Uterus (tissue), 3 donors: ENCODE measurements at regions not wholly inside any gene's neighbourhood (a gene's known extent, or its start where the extent isn't known, plus 50 kb on each side); places are given as distances from the start of the nearest gene placed in this dataset.

Source experiments
- DNase-seq, 2 donors: peaks; one replicate each; pipeline ENCODE4 v3.0.0-alpha.2; 2019 to 2020
- H3K27ac ChIP-seq, 2 donors: fragments of 200-600 bp; sonication (generic); 1 replicate in 1 of 2; 2 replicates in 1 of 2; pipeline ENCODE4 v1.5.1; 2016 to 2018
- H3K27me3 ChIP-seq, 2 donors: fragments of 200-600 bp; sonication (generic); one replicate each; pipeline ENCODE4 v1.5.1; 2018 to 2019; ENCODE audit warnings: control low read depth in 1 of 2
- H3K36me3 ChIP-seq, 2 donors: fragments of 200-600 bp; sonication (generic); one replicate each; pipeline ENCODE4 v1.5.1; 2019; ENCODE audit warnings: control low read depth in 1 of 2
- H3K4me1 ChIP-seq, 2 donors: fragments of 200-600 bp; sonication (generic); one replicate each; pipeline ENCODE4 v1.5.1; 2018 to 2019; ENCODE audit warnings: control low read depth in 1 of 2
- H3K4me3 ChIP-seq, 2 donors: fragments of 200-600 bp; sonication (generic); 1 replicate in 1 of 2; 2 replicates in 1 of 2; pipeline ENCODE4 v1.5.1; 2018 to 2019; ENCODE audit warnings: mild to moderate bottlenecking in 1 of 2
- H3K9me3 ChIP-seq, 2 donors: fragments of 200-600 bp; sonication (generic); one replicate each; pipeline ENCODE4 v1.5.1; 2019; ENCODE audit warnings: control low read depth in 1 of 2
- CTCF ChIP-seq, 4 experiments: fragments of 200-600 bp in 2 of 4; fragments of 450-650 bp in 2 of 4; sonication (generic) in 2 of 4; IDR thresholded peaks; one replicate each; pipeline ENCODE4 v1.5.1; 2016 to 2019; ENCODE audit warnings: antibody characterized with exemption in 4 of 4, mild to moderate bottlenecking in 2 of 4, moderate library complexity in 1 of 4
- POLR2A ChIP-seq, 2 donors: fragments of 450-650 bp; IDR thresholded peaks; one replicate each; pipeline ENCODE4 v1.6.1; 2016; ENCODE audit warnings: antibody characterized with exemption in 2 of 2, mild to moderate bottlenecking in 1 of 2, moderate library complexity in 1 of 2
- intact Hi-C: fragments of 100-400 bp; cut with DNase I; formaldehyde crosslinking; loops from one replicate; pipeline ENCODE4 v1.15.1; 2023; ENCODE audit warnings: low total_unique reads
- donor health status: DM: yes; HTN: yes; CAD: no.

GRCh38 chr5:152864447-152864846 is 459.4 kb upstream of the NMUR2 start:
- no peak for TF ChIP-seq CTCF (IDR thresholded peaks at IDR 0.05)
- no peak for TF ChIP-seq POLR2A (IDR thresholded peaks at IDR 0.05)
- DNase-seq, result no peak

GRCh38 chr5:152864991-152865390 is 459.9 kb upstream of the NMUR2 start:
- no peaks in the 10 kb centered on the region for H3K36me3 ChIP-seq
- no peak for DNase-seq
- no peak overlapping the region for H3K27ac ChIP-seq
- H3K4me3 ChIP-seq, result no peak overlapping the region
- TF ChIP-seq CTCF (IDR thresholded peaks at IDR 0.05) (no peak), POLR2A (IDR thresholded peaks at IDR 0.05) (no peak)
- no peaks in the 10 kb centered on the region for H3K27me3 ChIP-seq
- intact Hi-C loops, result no loop called here
- H3K4me1 ChIP-seq, result no peaks in the 10 kb centered on the region
- H3K9me3 ChIP-seq, result no peaks in the 10 kb centered on the region

More at GRCh38 chr5:152864447-152864846, 459.4 kb upstream of the NMUR2 start:
- Histone ChIP-seq H3K9me3 (no peaks in the 10 kb centered on the region), H3K27ac (no peak overlapping the region), H3K4me3 (no peak overlapping the region), H3K27me3 (no peaks in the 10 kb centered on the region), H3K36me3 (no peaks in the 10 kb centered on the region), H3K4me1 (no peaks in the 10 kb centered on the region)
- intact Hi-C loops, result no loop called here

- no peaks in the 10 kb centered on the region for H3K36me3 ChIP-seq
- TF ChIP-seq CTCF (IDR thresholded peaks at IDR 0.05) (no peak), POLR2A (IDR thresholded peaks at IDR 0.05) (no peak)
- H3K27ac ChIP-seq, result no peak overlapping the region
- no peaks in the 10 kb centered on the region for H3K4me1 ChIP-seq
- H3K4me3 ChIP-seq, result no peak overlapping the region
- no peaks in the 10 kb centered on the region for H3K9me3 ChIP-seq
- no peak for DNase-seq
- intact Hi-C loops, result no loop called here
- no peaks in the 10 kb centered on the region for H3K27me3 ChIP-seq
Observed at GRCh38 chr5:152869971-152870370, 464.9 kb upstream of the NMUR2 start.

- DNase-seq, result no peak
- H3K36me3 ChIP-seq, result no peaks in the 10 kb centered on the region
- no peak overlapping the region for H3K27ac ChIP-seq
- intact Hi-C loops, result no loop called here
- no peaks in the 10 kb centered on the region for H3K27me3 ChIP-seq
- H3K9me3 ChIP-seq, result no peaks in the 10 kb centered on the region
- TF ChIP-seq POLR2A (IDR thresholded peaks at IDR 0.05) (no peak), CTCF (IDR thresholded peaks at IDR 0.05) (no peak)
- no peak overlapping the region for H3K4me3 ChIP-seq
- no peaks in the 10 kb centered on the region for H3K4me1 ChIP-seq
Observed at GRCh38 chr5:152882621-152883020, 477.5 kb upstream of the NMUR2 start.

GRCh38 chr5:152883066-152883775 is 478.1 kb upstream of the NMUR2 start:
- TF ChIP-seq POLR2A (IDR thresholded peaks at IDR 0.05) (no peak), CTCF (IDR thresholded peaks at IDR 0.05) (no peak)
- no peak for DNase-seq
- H3K27me3 ChIP-seq, result no peaks in the 10 kb centered on the region
- no peak overlapping the region for H3K4me3 ChIP-seq
- intact Hi-C loops, result no loop called here
- H3K9me3 ChIP-seq, result no peaks in the 10 kb centered on the region
- no peaks in the 10 kb centered on the region for H3K36me3 ChIP-seq
- H3K4me1 ChIP-seq, result no peaks in the 10 kb centered on the region
- no peak overlapping the region for H3K27ac ChIP-seq
